NT2/D1 (cell line): ENCODE measurements at regions not wholly inside any gene's neighbourhood (a gene's known extent, or its start where the extent isn't known, plus 50 kb on each side); places are given as distances from the start of the nearest gene placed in this dataset.

Source experiments
- DNase-seq: peaks from one replicate; pipeline ENCODE4 v3.0.0-alpha.2; 2011; ENCODE audit warnings: low read depth, low spot score
- H3K27me3 ChIP-seq: 2 replicates; pipeline ENCODE4 v1.6.0; 2011; ENCODE audit warnings: mild to moderate bottlenecking; ENCODE audit not compliant: insufficient read length, insufficient read depth
- H3K36me3 ChIP-seq: 2 replicates; pipeline ENCODE4 v1.6.1; 2011; ENCODE audit warnings: mild to moderate bottlenecking, low read length, mixed read lengths; ENCODE audit not compliant: insufficient read depth, insufficient read length
- H3K4me1 ChIP-seq: 2 replicates; pipeline ENCODE4 v1.5.1; 2011; ENCODE audit not compliant: insufficient read depth, insufficient read length
- H3K4me3 ChIP-seq: 2 replicates; pipeline ENCODE4 v1.5.1; 2011; ENCODE audit warnings: low read depth; ENCODE audit not compliant: insufficient read length
- H3K9ac ChIP-seq: 2 replicates; pipeline ENCODE4 v1.6.0; 2011; ENCODE audit warnings: low read depth; ENCODE audit not compliant: insufficient read length
- H3K9me3 ChIP-seq: 2 replicates; pipeline ENCODE4 v1.5.1; 2011; ENCODE audit warnings: mild to moderate bottlenecking, low read length; ENCODE audit not compliant: insufficient read depth
- SUZ12 ChIP-seq: IDR thresholded peaks from 2 replicates; pipeline ENCODE4 v1.6.1; 2011; ENCODE audit not compliant: insufficient read length, insufficient read depth; ENCODE audit errors: extremely low read depth
- YY1 ChIP-seq: IDR thresholded peaks from 2 replicates; pipeline ENCODE4 v1.6.1; 2011; ENCODE audit not compliant: insufficient read length, insufficient read depth
- ZNF274 ChIP-seq: IDR thresholded peaks from 2 replicates; pipeline ENCODE4 v1.6.1; 2011; ENCODE audit warnings: mild to moderate bottlenecking, low read depth, low read length

GRCh38 chr12:62106547-62107185 is 153.5 kb upstream of the USP15 start:
- DNase-seq, result peak; percentile 58
- no peaks in the 10 kb centered on the region for H3K27me3 ChIP-seq
- H3K36me3 ChIP-seq, result no peaks in the 10 kb centered on the region
- H3K4me1 ChIP-seq, result no peaks in the 10 kb centered on the region
- no peak for TF ChIP-seq ZNF274
- TF ChIP-seq YY1, result no peak
- TF ChIP-seq SUZ12, result no peak
- no peaks in the 10 kb centered on the region for H3K9me3 ChIP-seq
- no peak overlapping the region for H3K4me3 ChIP-seq
- H3K9ac ChIP-seq, result peak overlapping the region; percentile 39

- no peaks in the 10 kb centered on the region for H3K27me3 ChIP-seq
- no peak overlapping the region for H3K4me3 ChIP-seq
- H3K9me3 ChIP-seq, result 0 out of 2 replicates have a peak, but pooled peaks cover 4% of the 10 kb centered on the region
- no peak for DNase-seq
- H3K36me3 ChIP-seq, result no peaks in the 10 kb centered on the region
- TF ChIP-seq ZNF274, result no peak
- TF ChIP-seq YY1, result no peak
- no peak for TF ChIP-seq SUZ12
- no peak overlapping the region for H3K9ac ChIP-seq
- no peaks in the 10 kb centered on the region for H3K4me1 ChIP-seq
These were observed 146.7 kb upstream of the USP15 start for GRCh38 chr12:62113366-62114011.

GRCh38 chr12:62116986-62117385 is 143.2 kb upstream of the USP15 start:
- no peaks in the 10 kb centered on the region for H3K27me3 ChIP-seq
- no peaks in the 10 kb centered on the region for H3K4me1 ChIP-seq
- H3K36me3 ChIP-seq, result no peaks in the 10 kb centered on the region
- no peak for TF ChIP-seq SUZ12
- no peak for TF ChIP-seq YY1
- no peak for TF ChIP-seq ZNF274
- 0 out of 2 replicates have a peak, but pooled peaks cover 4% of the 10 kb centered on the region for H3K9me3 ChIP-seq
- no peak overlapping the region for H3K9ac ChIP-seq
- DNase-seq, result no peak
- no peak overlapping the region for H3K4me3 ChIP-seq

- Histone ChIP-seq H3K4me3 (no peak overlapping the region), H3K9ac (no peak overlapping the region), H3K36me3 (no peaks in the 10 kb centered on the region), H3K9me3 (no peaks in the 10 kb centered on the region), H3K4me1 (no peaks in the 10 kb centered on the region), H3K27me3 (no peaks in the 10 kb centered on the region)
- TF ChIP-seq SUZ12 (no peak), YY1 (no peak), ZNF274 (no peak)
- peak; percentile 51 for DNase-seq
These were observed 136.4 kb upstream of the USP15 start for GRCh38 chr12:62123721-62124203.

- H3K9ac ChIP-seq, result no peak overlapping the region
- no peaks in the 10 kb centered on the region for H3K27me3 ChIP-seq
- no peak for TF ChIP-seq ZNF274
- TF ChIP-seq YY1, result no peak
- no peak for TF ChIP-seq SUZ12
- DNase-seq, result no peak
- no peaks in the 10 kb centered on the region for H3K36me3 ChIP-seq
- H3K9me3 ChIP-seq, result no peaks in the 10 kb centered on the region
- no peak overlapping the region for H3K4me3 ChIP-seq
- no peaks in the 10 kb centered on the region for H3K4me1 ChIP-seq
These were observed 132.7 kb upstream of the USP15 start for GRCh38 chr12:62127516-62127915.

GRCh38 chr12:62128175-62128975 is 131.8 kb upstream of the USP15 start:
- no peak for TF ChIP-seq SUZ12
- no peak for TF ChIP-seq ZNF274
- TF ChIP-seq YY1, result no peak
- no peak overlapping the region for H3K4me3 ChIP-seq
- no peak for DNase-seq

GRCh38 chr12:62129291-62129690 is 130.9 kb upstream of the USP15 start:
- DNase-seq, result no peak
- H3K4me1 ChIP-seq, result no peaks in the 10 kb centered on the region
- H3K4me3 ChIP-seq, result no peak overlapping the region
- no peak overlapping the region for H3K9ac ChIP-seq
- H3K27me3 ChIP-seq, result no peaks in the 10 kb centered on the region
- no peaks in the 10 kb centered on the region for H3K36me3 ChIP-seq
- no peaks in the 10 kb centered on the region for H3K9me3 ChIP-seq
- TF ChIP-seq YY1, result no peak
- TF ChIP-seq ZNF274, result no peak
- no peak for TF ChIP-seq SUZ12

More at GRCh38 chr12:62128175-62128975, 131.8 kb upstream of the USP15 start:
- Histone ChIP-seq H3K4me1 (no peaks in the 10 kb centered on the region), H3K9me3 (no peaks in the 10 kb centered on the region), H3K27me3 (no peaks in the 10 kb centered on the region), H3K36me3 (no peaks in the 10 kb centered on the region), H3K9ac (no peak overlapping the region)
